A549 (cell line): ENCODE measurements at regions not wholly inside any gene's neighbourhood (a gene's known extent, or its start where the extent isn't known, plus 50 kb on each side); places are given as distances from the start of the nearest gene placed in this dataset.

Experiments used
- BHLHE40 ChIP-seq: IDR thresholded peaks from 2 replicates; pipeline ENCODE4 v1.6.1; 2012; ENCODE audit warnings: low read depth, low read length, inconsistent platforms
- CHD2 ChIP-seq: fragments of 150-350 bp; IDR thresholded peaks from 2 replicates; pipeline ENCODE4 v1.6.1; 2014; ENCODE audit warnings: low read length; ENCODE audit not compliant: partially characterized antibody
- EHMT2 ChIP-seq: fragments of 200-600 bp; sonication (generic); IDR thresholded peaks from 2 replicates; pipeline ENCODE4 v1.6.1; 2016; ENCODE audit warnings: antibody characterized with exemption, low read depth, mild to moderate bottlenecking, moderate library complexity
- EP300 ChIP-seq, 2 experiments: fragments of >200 bp; sonication (Bioruptor Twin); formaldehyde crosslinking; IDR thresholded peaks; 2 replicates in 1 of 2; 3 replicates in 1 of 2; pipeline ENCODE4 v1.6.1; 2016 to 2017
- MAFK ChIP-seq: fragments of 450-650 bp; IDR thresholded peaks from 2 replicates; pipeline ENCODE4 v1.6.1; 2014; ENCODE audit not compliant: partially characterized antibody
- MYC ChIP-seq: IDR thresholded peaks from 2 replicates; pipeline ENCODE4 v1.6.1; 2012; ENCODE audit warnings: mild to moderate bottlenecking, inconsistent platforms, low read length, improper control_type of control experiment, borderline replicate concordance
- PHF8 ChIP-seq: fragments of 200-600 bp; sonication (generic); IDR thresholded peaks from 2 replicates; pipeline ENCODE4 v1.6.1; 2016; ENCODE audit warnings: low read depth, mild to moderate bottlenecking, antibody characterized with exemption, moderate library complexity, borderline replicate concordance
- POLR2A ChIP-seq: IDR thresholded peaks from 2 replicates; pipeline ENCODE4 v1.6.1; 2012; ENCODE audit warnings: mild to moderate bottlenecking, low read length
- POLR2AphosphoS2 ChIP-seq: conservative IDR thresholded peaks from 2 replicates; pipeline ENCODE4 v1.6.1; 2012; ENCODE audit warnings: low read length, improper control_type of control experiment, inconsistent platforms
- RAD21 ChIP-seq, 2 experiments: fragments of >200 bp in 1 of 2; sonication (Bioruptor Twin) in 1 of 2; formaldehyde crosslinking in 1 of 2; IDR thresholded peaks in 1 of 2; conservative IDR thresholded peaks in 1 of 2; 2 replicates in 1 of 2; 3 replicates in 1 of 2; pipeline ENCODE4 v1.6.1; 2012 to 2018; ENCODE audit warnings: inconsistent platforms in 1 of 2
- RCOR1 ChIP-seq: fragments of 150-350 bp; IDR thresholded peaks from 2 replicates; pipeline ENCODE4 v1.6.1; 2014; ENCODE audit warnings: antibody characterized with exemption, low read length, low read depth
- TF ChIP-seq, protein P1 (sequence below): fragments of >200 bp; sonication (Bioruptor Twin); formaldehyde crosslinking; IDR thresholded peaks from 3 replicates; pipeline ENCODE4 v1.5.1; 2016
- TF ChIP-seq, protein P2 (sequence below): fragments of >200 bp; sonication (Bioruptor Twin); formaldehyde crosslinking; IDR thresholded peaks from 3 replicates; pipeline ENCODE4 v1.6.1; 2016

DNA sequence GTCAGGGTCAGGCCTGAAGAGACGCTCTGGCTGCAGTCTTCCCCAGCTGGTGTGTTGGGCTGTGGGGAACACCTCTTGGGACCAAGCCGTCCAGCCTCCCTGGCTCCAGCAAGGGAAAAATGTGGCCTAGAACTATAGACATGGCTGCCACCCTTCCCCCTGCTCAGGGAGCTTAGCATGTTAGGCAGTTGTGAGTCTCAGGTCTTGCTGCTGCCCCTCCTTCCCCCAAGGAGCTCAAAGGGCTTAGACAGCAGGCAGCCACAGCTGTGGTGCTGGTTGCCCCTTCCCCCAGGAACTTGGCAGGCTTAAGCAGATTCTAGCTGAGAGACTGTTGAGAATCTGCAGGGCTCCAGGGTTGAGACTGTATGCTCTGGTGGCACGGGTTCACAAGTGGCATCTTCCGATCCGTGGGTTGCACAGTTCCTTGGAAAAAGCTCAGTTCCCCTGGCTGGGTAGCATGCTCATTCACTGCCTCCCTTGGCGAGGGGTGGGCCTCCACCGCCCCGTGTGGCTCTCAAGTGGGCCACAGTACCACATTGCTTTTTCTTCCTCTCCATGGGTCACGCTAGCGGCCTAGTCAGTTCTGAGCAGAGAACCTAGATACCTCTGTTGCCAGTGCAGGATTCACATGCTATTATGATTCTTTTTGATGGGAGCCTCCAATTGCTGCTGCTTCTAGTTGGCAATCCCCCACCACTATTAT, 1258.6 kb downstream of the OLFM4 start:
- TF ChIP-seq, protein P1, sequence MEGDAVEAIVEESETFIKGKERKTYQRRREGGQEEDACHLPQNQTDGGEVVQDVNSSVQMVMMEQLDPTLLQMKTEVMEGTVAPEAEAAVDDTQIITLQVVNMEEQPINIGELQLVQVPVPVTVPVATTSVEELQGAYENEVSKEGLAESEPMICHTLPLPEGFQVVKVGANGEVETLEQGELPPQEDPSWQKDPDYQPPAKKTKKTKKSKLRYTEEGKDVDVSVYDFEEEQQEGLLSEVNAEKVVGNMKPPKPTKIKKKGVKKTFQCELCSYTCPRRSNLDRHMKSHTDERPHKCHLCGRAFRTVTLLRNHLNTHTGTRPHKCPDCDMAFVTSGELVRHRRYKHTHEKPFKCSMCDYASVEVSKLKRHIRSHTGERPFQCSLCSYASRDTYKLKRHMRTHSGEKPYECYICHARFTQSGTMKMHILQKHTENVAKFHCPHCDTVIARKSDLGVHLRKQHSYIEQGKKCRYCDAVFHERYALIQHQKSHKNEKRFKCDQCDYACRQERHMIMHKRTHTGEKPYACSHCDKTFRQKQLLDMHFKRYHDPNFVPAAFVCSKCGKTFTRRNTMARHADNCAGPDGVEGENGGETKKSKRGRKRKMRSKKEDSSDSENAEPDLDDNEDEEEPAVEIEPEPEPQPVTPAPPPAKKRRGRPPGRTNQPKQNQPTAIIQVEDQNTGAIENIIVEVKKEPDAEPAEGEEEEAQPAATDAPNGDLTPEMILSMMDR: no peak
- TF ChIP-seq CHD2 (no peak), EHMT2 (no peak), POLR2A (no peak), RCOR1 (no peak), RAD21 (conservative IDR thresholded peaks at IDR 0.05 in 1 of 2, IDR thresholded peaks at IDR 0.05 in 1 of 2) (no peak), POLR2AphosphoS2 (no peak), EP300 (IDR thresholded peaks at IDR 0.05) (no peak), MYC (no peak), BHLHE40 (no peak), PHF8 (no peak), MAFK (no peak)
- TF ChIP-seq, protein P2, sequence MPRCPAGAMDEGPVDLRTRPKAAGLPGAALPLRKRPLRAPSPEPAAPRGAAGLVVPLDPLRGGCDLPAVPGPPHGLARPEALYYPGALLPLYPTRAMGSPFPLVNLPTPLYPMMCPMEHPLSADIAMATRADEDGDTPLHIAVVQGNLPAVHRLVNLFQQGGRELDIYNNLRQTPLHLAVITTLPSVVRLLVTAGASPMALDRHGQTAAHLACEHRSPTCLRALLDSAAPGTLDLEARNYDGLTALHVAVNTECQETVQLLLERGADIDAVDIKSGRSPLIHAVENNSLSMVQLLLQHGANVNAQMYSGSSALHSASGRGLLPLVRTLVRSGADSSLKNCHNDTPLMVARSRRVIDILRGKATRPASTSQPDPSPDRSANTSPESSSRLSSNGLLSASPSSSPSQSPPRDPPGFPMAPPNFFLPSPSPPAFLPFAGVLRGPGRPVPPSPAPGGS: no peak
